MCF 10A (cell line): ENCODE measurements at regions not wholly inside any gene's neighbourhood (a gene's known extent, or its start where the extent isn't known, plus 50 kb on each side); places are given as distances from the start of the nearest gene placed in this dataset.

Experiments
- BruUV-seq: library from RNA; stranded (reverse); fragments of 400-500 nt; replicated peaks from 2 replicates; lab custom pipeline; 2021; lab: Mats Ljungman, UMichigan
- CTCF ChIA-PET: fragments of 300-600 bp; sonication (Branson Sonifier 250); formaldehyde crosslinking; extraction: SDS; loops from one replicate; lab custom pipeline; 2021; ENCODE audit warnings: antibody characterized with exemption, inconsistent platforms; lab: Yijun Ruan, JAX
- POLR2A ChIA-PET: fragments of 300-600, 350-650 bp; sonication (Branson Sonifier 250); formaldehyde crosslinking; extraction: SDS; loops from one replicate; lab custom pipeline; 2020; ENCODE audit warnings: antibody characterized with exemption, inconsistent platforms; lab: Yijun Ruan, JAX
- DNase-seq: peaks from one replicate; pipeline ENCODE4 v3.0.0-alpha.2; 2018; ENCODE audit not compliant: unreplicated experiment
- H3K27ac Mint-ChIP-seq: one replicate; pipeline ENCODE4 v1.8.0; 2022; ENCODE audit warnings: mild to moderate bottlenecking, low read depth, mixed read lengths; ENCODE audit not compliant: unreplicated experiment
- H3K27me3 Mint-ChIP-seq: one replicate; pipeline ENCODE4 v1.8.0; 2022; ENCODE audit warnings: mixed read lengths; ENCODE audit not compliant: insufficient read depth, unreplicated experiment
- H3K36me3 Mint-ChIP-seq: one replicate; pipeline ENCODE4 v1.8.0; 2022; ENCODE audit warnings: mild to moderate bottlenecking, moderate library complexity, mixed read lengths; ENCODE audit not compliant: insufficient read depth, unreplicated experiment
- H3K4me1 Mint-ChIP-seq: one replicate; pipeline ENCODE4 v1.8.0; 2022; ENCODE audit warnings: mixed read lengths; ENCODE audit not compliant: insufficient read depth, unreplicated experiment
- H3K4me3 Mint-ChIP-seq: one replicate; pipeline ENCODE4 v1.8.0; 2022; ENCODE audit warnings: mild to moderate bottlenecking, moderate library complexity, mixed read lengths; ENCODE audit not compliant: unreplicated experiment
- H3K9me3 Mint-ChIP-seq: one replicate; pipeline ENCODE4 v1.8.0; 2022; ENCODE audit warnings: mixed read lengths; ENCODE audit not compliant: unreplicated experiment
- intact Hi-C: fragments of 100-400 bp; cut with micrococcal nuclease; formaldehyde crosslinking; loops from 2 replicates; pipeline ENCODE4 v1.14.1; 2022
- TF ChIP-seq, protein P1 (sequence below): fragments of 200-600 bp; IDR thresholded peaks from one replicate; pipeline ENCODE4 v1.8.0; 2022; ENCODE audit warnings: antibody characterized with exemption, mild to moderate bottlenecking; ENCODE audit not compliant: unreplicated experiment

DNA sequence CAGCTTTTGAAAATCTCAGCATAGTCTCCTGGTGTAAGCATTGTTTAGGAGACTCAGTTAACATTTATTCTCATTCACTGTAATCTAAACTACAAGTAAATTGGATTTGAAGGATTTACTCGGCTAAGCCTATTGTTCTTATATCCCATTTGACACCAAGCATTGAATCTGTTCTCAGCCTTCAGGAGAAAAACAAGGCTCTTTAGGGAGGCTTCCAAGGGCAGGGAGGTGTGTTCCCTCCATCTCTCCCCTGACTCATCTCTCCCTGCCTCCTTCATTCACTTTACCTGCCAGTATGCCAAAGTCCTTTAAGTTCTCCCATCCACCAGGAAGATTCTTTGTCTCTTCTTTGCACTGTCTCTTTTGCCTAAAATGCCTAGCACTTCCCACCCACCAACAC lies 347.8 kb downstream of the MFSD1 start:
- Mint-ChIP-seq H3K4me1 (no peaks in the 10 kb centered on the region), H3K27me3 (peaks cover 12% of the 10 kb centered on the region), H3K27ac (no peak overlapping the region), H3K9me3 (no peaks in the 10 kb centered on the region), H3K4me3 (no peak overlapping the region), H3K36me3 (no peaks in the 10 kb centered on the region)
- no peak for DNase-seq
- intact Hi-C loops: no loop called here
- BruUV-seq: no TSS peak
- TF ChIP-seq, protein P1, sequence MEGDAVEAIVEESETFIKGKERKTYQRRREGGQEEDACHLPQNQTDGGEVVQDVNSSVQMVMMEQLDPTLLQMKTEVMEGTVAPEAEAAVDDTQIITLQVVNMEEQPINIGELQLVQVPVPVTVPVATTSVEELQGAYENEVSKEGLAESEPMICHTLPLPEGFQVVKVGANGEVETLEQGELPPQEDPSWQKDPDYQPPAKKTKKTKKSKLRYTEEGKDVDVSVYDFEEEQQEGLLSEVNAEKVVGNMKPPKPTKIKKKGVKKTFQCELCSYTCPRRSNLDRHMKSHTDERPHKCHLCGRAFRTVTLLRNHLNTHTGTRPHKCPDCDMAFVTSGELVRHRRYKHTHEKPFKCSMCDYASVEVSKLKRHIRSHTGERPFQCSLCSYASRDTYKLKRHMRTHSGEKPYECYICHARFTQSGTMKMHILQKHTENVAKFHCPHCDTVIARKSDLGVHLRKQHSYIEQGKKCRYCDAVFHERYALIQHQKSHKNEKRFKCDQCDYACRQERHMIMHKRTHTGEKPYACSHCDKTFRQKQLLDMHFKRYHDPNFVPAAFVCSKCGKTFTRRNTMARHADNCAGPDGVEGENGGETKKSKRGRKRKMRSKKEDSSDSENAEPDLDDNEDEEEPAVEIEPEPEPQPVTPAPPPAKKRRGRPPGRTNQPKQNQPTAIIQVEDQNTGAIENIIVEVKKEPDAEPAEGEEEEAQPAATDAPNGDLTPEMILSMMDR: no peak
- CTCF ChIA-PET: no interaction called here
- POLR2A ChIA-PET: no interaction called here

DNA sequence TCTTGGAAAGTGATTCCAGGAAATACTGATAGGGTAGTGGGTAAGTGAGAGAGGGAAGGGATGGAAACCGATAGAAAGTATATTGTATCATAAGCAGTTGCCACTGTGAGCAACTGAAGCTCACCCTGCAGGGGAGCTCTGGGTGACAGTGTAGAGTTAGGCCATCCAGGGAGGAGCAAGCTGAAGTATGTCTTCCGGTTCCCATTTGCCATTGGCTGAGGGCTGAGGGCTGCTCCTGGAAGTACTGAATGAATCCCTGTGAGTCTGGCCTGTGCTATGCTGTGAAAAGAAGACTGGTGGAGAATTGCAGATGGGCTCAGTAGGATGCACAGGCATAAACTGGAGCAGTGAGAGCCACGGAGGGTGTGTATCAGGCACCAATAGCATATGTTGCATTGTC lies 348.3 kb downstream of the MFSD1 start:
- no peaks in the 10 kb centered on the region for H3K4me1 Mint-ChIP-seq
- H3K9me3 Mint-ChIP-seq: no peaks in the 10 kb centered on the region
- no peaks in the 10 kb centered on the region for H3K36me3 Mint-ChIP-seq
- no peak for DNase-seq
- H3K27me3 Mint-ChIP-seq: peaks cover 7% of the 10 kb centered on the region
- BruUV-seq: no TSS peak
- ChIA-PET CTCF (no interaction called here), POLR2A (no interaction called here)
- intact Hi-C loops: no loop called here
- H3K27ac Mint-ChIP-seq: no peak overlapping the region
- H3K4me3 Mint-ChIP-seq: no peak overlapping the region
- TF ChIP-seq, protein P1: no peak

DNA sequence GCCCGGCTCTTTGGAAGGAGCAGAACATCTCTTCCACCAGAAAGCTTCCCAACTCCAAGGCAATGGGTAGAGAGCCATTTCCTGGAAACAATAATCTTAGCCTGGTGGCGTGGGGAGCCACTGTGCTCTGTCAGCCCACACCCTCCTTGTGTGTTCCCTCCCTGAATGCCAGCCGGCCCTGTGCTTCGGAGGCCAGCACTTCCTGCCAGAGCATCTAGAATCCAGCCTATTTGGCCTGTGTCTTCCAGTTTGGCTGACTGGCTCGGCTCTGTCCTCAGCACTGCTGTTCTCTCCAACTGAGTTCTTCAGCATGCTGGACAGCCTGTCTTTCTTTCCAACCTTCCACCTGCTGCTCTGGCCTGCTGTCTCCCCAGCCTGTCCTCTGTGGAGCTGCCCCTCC lies 349.3 kb downstream of the MFSD1 start:
- H3K27ac Mint-ChIP-seq: no peak overlapping the region
- TF ChIP-seq, protein P1: no peak
- BruUV-seq: no TSS peak
- no peak for DNase-seq
- no peak overlapping the region for H3K4me3 Mint-ChIP-seq
- H3K4me1 Mint-ChIP-seq: no peaks in the 10 kb centered on the region
- H3K9me3 Mint-ChIP-seq: no peaks in the 10 kb centered on the region
- POLR2A ChIA-PET: no interaction called here
- intact Hi-C loops: no loop called here
- CTCF ChIA-PET: no interaction called here
- H3K36me3 Mint-ChIP-seq: no peaks in the 10 kb centered on the region
- no peaks in the 10 kb centered on the region for H3K27me3 Mint-ChIP-seq

DNA sequence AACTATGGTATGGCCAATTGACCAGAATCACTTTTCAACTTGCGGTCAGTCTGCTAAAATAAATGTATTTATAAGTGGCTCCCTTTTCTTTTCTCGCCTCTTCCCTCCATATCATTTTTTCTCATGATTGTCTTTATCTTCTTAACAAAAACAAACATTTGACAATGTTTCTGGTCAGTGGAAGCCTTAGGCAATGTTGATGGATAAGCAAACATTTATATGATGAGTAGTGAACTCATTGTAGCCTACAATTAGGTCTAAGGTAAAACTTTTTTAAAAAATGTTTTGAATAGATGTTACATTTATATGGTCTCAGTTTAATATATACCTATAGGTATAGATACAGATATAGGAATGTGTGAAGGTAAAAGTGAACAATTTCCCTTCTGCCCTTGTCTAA lies 355.4 kb downstream of the MFSD1 start:
- TF ChIP-seq, protein P1: no peak
- intact Hi-C loops: no loop called here
- no peaks in the 10 kb centered on the region for H3K4me1 Mint-ChIP-seq
- CTCF ChIA-PET: no interaction called here
- DNase-seq: no peak
- no peaks in the 10 kb centered on the region for H3K27me3 Mint-ChIP-seq
- H3K9me3 Mint-ChIP-seq: no peaks in the 10 kb centered on the region
- no TSS peak for BruUV-seq
- no peak overlapping the region for H3K27ac Mint-ChIP-seq
- no peaks in the 10 kb centered on the region for H3K36me3 Mint-ChIP-seq
- no peak overlapping the region for H3K4me3 Mint-ChIP-seq
- POLR2A ChIA-PET: no interaction called here
